CD14-positive monocyte (primary cell): ENCODE measurements at regions not wholly inside any gene's neighbourhood (a gene's known extent, or its start where the extent isn't known, plus 50 kb on each side); places are given as distances from the start of the nearest gene placed in this dataset.

Experiments used
- DNase-seq, 3 donors: peaks; one replicate each; pipeline ENCODE4 v3.0.0-alpha.2; 2011 to 2022
- H2AFZ ChIP-seq: 2 replicates; pipeline ENCODE4 v1.6.0; 2012; ENCODE audit warnings: mild to moderate bottlenecking, low read depth, low read length, inconsistent platforms; ENCODE audit not compliant: insufficient read depth, poor library complexity, severe bottlenecking
- H3K27ac ChIP-seq, 2 donors: 1 replicate in 1 of 2; 2 replicates in 1 of 2; pipeline ENCODE4 v1.5.1; 2012 to 2013; ENCODE audit warnings: low read length in 2 of 2, control low read depth in 1 of 2, inconsistent platforms in 1 of 2, low read depth in 1 of 2, mild to moderate bottlenecking in 1 of 2
- H3K27me3 ChIP-seq, 2 donors: one replicate each; pipeline versions ENCODE4 v1.6.0 to v1.6.1; 2011 to 2013; ENCODE audit warnings: low read length in 2 of 2; ENCODE audit not compliant: control insufficient read depth in 2 of 2, insufficient read depth in 2 of 2
- H3K36me3 ChIP-seq, 2 donors: replicated peaks in 1 of 2; 1 replicate in 1 of 2; 2 replicates in 1 of 2; pipeline versions ENCODE4 v1.5.1 to v1.6.1; 2012 to 2013; ENCODE audit warnings: low read length in 2 of 2, control low read depth in 1 of 2, inconsistent platforms in 1 of 2, mild to moderate bottlenecking in 1 of 2; ENCODE audit not compliant: insufficient read depth in 2 of 2, control insufficient read depth in 1 of 2
- H3K4me1 ChIP-seq, 2 donors: 1 replicate in 1 of 2; 2 replicates in 1 of 2; pipeline versions ENCODE4 v1.5.1 to v1.6.1; 2012 to 2013; ENCODE audit warnings: low read length in 2 of 2, control low read depth in 1 of 2, inconsistent platforms in 1 of 2, mild to moderate bottlenecking in 1 of 2, moderate library complexity in 1 of 2; ENCODE audit not compliant: insufficient read depth in 2 of 2, control insufficient read depth in 1 of 2
- H3K4me2 ChIP-seq: replicated peaks from 2 replicates; pipeline ENCODE3; 2012; ENCODE audit warnings: low read length, moderate library complexity, mild to moderate bottlenecking; ENCODE audit not compliant: poor library complexity, severe bottlenecking; ENCODE audit errors: extremely low read depth
- H3K4me3 ChIP-seq, 3 experiments: fragments of 200-600 bp in 1 of 3; sonication (generic) in 1 of 3; replicated peaks in 1 of 3; 1 replicate in 2 of 3; 2 replicates in 1 of 3; pipeline ENCODE4 v1.5.1; 2011 to 2013; ENCODE audit warnings: low read length in 3 of 3, mild to moderate bottlenecking in 3 of 3, control low read depth in 2 of 3, low read depth in 2 of 3, inconsistent platforms in 1 of 3, moderate library complexity in 1 of 3
- H3K79me2 ChIP-seq: 2 replicates; pipeline ENCODE4 v1.6.0; 2012; ENCODE audit warnings: mild to moderate bottlenecking, control low read depth, inconsistent platforms, low read length, moderate library complexity; ENCODE audit not compliant: insufficient read depth
- H3K9ac ChIP-seq: 2 replicates; pipeline ENCODE4 v1.6.0; 2017; ENCODE audit warnings: low read length, mild to moderate bottlenecking; ENCODE audit not compliant: insufficient read depth, poor library complexity, severe bottlenecking
- H3K9me3 ChIP-seq, 2 donors: replicated peaks in 1 of 2; 1 replicate in 1 of 2; 2 replicates in 1 of 2; pipeline versions ENCODE4 v1.5.1 to v1.6.1; 2012 to 2013; ENCODE audit warnings: low read length in 2 of 2, control low read depth in 1 of 2; ENCODE audit not compliant: control insufficient read depth in 1 of 2, insufficient read depth in 1 of 2
- H4K20me1 ChIP-seq: 2 replicates; pipeline ENCODE4 v1.6.0; 2012; ENCODE audit warnings: mild to moderate bottlenecking, low read length, control low read depth, moderate library complexity; ENCODE audit not compliant: insufficient read depth
- H3K27ac Mint-ChIP-seq, 7 donors: one replicate each; pipeline ENCODE4 v1.8.0; 2020; ENCODE audit warnings: mild to moderate bottlenecking in 7 of 7, mixed read lengths in 7 of 7, moderate library complexity in 6 of 7, inconsistent platforms in 2 of 7
- H3K27me3 Mint-ChIP-seq, 3 donors: one replicate each; pipeline ENCODE4 v1.8.0; 2021 to 2022; ENCODE audit warnings: low read depth in 3 of 3, mild to moderate bottlenecking in 3 of 3, mixed read lengths in 3 of 3, moderate library complexity in 3 of 3, inconsistent platforms in 1 of 3
- H3K36me3 Mint-ChIP-seq, 2 donors: one replicate each; pipeline ENCODE4 v1.8.0; 2020; ENCODE audit warnings: mixed read lengths in 2 of 2, inconsistent platforms in 1 of 2, mild to moderate bottlenecking in 1 of 2
- H3K4me1 Mint-ChIP-seq: one replicate; pipeline ENCODE4 v1.8.0; 2020; ENCODE audit warnings: mild to moderate bottlenecking, mixed read lengths
- H3K4me3 Mint-ChIP-seq, 2 donors: one replicate each; pipeline ENCODE4 v1.8.0; 2020; ENCODE audit warnings: mild to moderate bottlenecking in 2 of 2, mixed read lengths in 2 of 2, moderate library complexity in 1 of 2
- H3K9me3 Mint-ChIP-seq, 7 donors: one replicate each; pipeline ENCODE4 v1.8.0; 2020 to 2022; ENCODE audit warnings: mixed read lengths in 7 of 7, mild to moderate bottlenecking in 6 of 7, moderate library complexity in 6 of 7, inconsistent platforms in 2 of 7
- WGBS: methylation state at CpG from one replicate; pipeline ENCODE4 v1.1.5; 2013; ENCODE audit warnings: missing lambda C conversion rate; ENCODE audit not compliant: insufficient coverage; 5-methylcytosine and 5-hydroxymethylcytosine counted together
- intact Hi-C, 2 donors: fragments of 100-400 bp; cut with micrococcal nuclease; formaldehyde crosslinking; loops; one replicate each; pipeline versions ENCODE4 v1.15.0 to v1.15.1; 2023
- TF ChIP-seq, protein P1 (sequence below): fragments of 200-600 bp; IDR thresholded peaks from one replicate; pipeline ENCODE4 v1.8.0; 2022; ENCODE audit warnings: antibody characterized with exemption, mild to moderate bottlenecking

GRCh38 chr3:88263417-88264100 lies 113.8 kb downstream of the C3orf38 start:
- Histone ChIP-seq H3K27me3 (no peaks in the 10 kb centered on the region), H3K36me3 (no peaks in the 10 kb centered on the region), H3K27ac (no peak overlapping the region), H3K4me3 (no peak overlapping the region), H3K4me2 (no peak overlapping the region), H2AFZ (no peak overlapping the region), H4K20me1 (no peaks in the 10 kb centered on the region), H3K79me2 (no peaks in the 10 kb centered on the region), H3K9ac (no peak overlapping the region), H3K9me3 (no peaks in the 10 kb centered on the region), H3K4me1 (no peaks in the 10 kb centered on the region)
- Mint-ChIP-seq H3K27me3 (peaks cover 0 to 4% (median 0%) of the 10 kb centered on the region in 3 donors), H3K4me3 (no peak overlapping the region), H3K4me1 (no peaks in the 10 kb centered on the region), H3K27ac (no peak overlapping the region), H3K36me3 (no peaks in the 10 kb centered on the region), H3K9me3 (peaks cover 0 to 3% (median 2%) of the 10 kb centered on the region in 7 donors)
- TF ChIP-seq, protein P1, sequence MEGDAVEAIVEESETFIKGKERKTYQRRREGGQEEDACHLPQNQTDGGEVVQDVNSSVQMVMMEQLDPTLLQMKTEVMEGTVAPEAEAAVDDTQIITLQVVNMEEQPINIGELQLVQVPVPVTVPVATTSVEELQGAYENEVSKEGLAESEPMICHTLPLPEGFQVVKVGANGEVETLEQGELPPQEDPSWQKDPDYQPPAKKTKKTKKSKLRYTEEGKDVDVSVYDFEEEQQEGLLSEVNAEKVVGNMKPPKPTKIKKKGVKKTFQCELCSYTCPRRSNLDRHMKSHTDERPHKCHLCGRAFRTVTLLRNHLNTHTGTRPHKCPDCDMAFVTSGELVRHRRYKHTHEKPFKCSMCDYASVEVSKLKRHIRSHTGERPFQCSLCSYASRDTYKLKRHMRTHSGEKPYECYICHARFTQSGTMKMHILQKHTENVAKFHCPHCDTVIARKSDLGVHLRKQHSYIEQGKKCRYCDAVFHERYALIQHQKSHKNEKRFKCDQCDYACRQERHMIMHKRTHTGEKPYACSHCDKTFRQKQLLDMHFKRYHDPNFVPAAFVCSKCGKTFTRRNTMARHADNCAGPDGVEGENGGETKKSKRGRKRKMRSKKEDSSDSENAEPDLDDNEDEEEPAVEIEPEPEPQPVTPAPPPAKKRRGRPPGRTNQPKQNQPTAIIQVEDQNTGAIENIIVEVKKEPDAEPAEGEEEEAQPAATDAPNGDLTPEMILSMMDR, result no peak
- intact Hi-C loops, result no loop called here
- no CpG with 5 or more reads among the region's 8 CpGs for WGBS
- no peak for DNase-seq

- Histone ChIP-seq H3K79me2 (no peaks in the 10 kb centered on the region), H3K4me2 (no peak overlapping the region)
These were observed 117.7 kb downstream of the C3orf38 start for GRCh38 chr3:88267441-88267840.

More at GRCh38 chr3:88267441-88267840, 117.7 kb downstream of the C3orf38 start:
- H3K9ac ChIP-seq, result no peak overlapping the region
- no peaks in the 10 kb centered on the region for H3K27me3 ChIP-seq
- TF ChIP-seq, protein P1, result no peak
- Mint-ChIP-seq H3K36me3 (no peaks in the 10 kb centered on the region), H3K4me3 (no peak overlapping the region), H3K27ac (no peak overlapping the region), H3K4me1 (no peaks in the 10 kb centered on the region), H3K9me3 (peaks cover 0 to 3% (median 2%) of the 10 kb centered on the region in 7 donors), H3K27me3 (peaks cover 0 to 4% (median 0%) of the 10 kb centered on the region in 3 donors)
- H3K4me1 ChIP-seq, result no peaks in the 10 kb centered on the region
- no peaks in the 10 kb centered on the region for H3K36me3 ChIP-seq
- no peak overlapping the region for H2AFZ ChIP-seq
- no peak overlapping the region for H3K4me3 ChIP-seq
- intact Hi-C loops, result no loop called here
- H3K9me3 ChIP-seq, result no peaks in the 10 kb centered on the region
- H4K20me1 ChIP-seq, result no peaks in the 10 kb centered on the region
- no CpG with 5 or more reads among the region's 5 CpGs for WGBS
- H3K27ac ChIP-seq, result no peak overlapping the region
- DNase-seq, result no peak
